GM12891 (cell line): ENCODE measurements at regions not wholly inside any gene's neighbourhood (a gene's known extent, or its start where the extent isn't known, plus 50 kb on each side); places are given as distances from the start of the nearest gene placed in this dataset.
"Not testable (repeated sequence)": the region's sequence is repeated elsewhere in the genome, so short reads cannot be mapped to it uniquely, and the experiment has no call there.

Source experiments
- PAX5 ChIP-seq: IDR thresholded peaks from 2 replicates; pipeline ENCODE4 v1.6.1; 2011; ENCODE audit warnings: low read length, moderate library complexity, mild to moderate bottlenecking; ENCODE audit not compliant: insufficient read depth, severe bottlenecking
- POLR2A ChIP-seq: IDR thresholded peaks from 2 replicates; pipeline ENCODE4 v1.6.1; 2011; ENCODE audit warnings: low read depth, low read length, control low read depth
- POLR2AphosphoS5 ChIP-seq: IDR thresholded peaks from 2 replicates; pipeline ENCODE4 v1.6.1; 2011; ENCODE audit warnings: low read depth, low read length, control low read depth
- POU2F2 ChIP-seq: IDR thresholded peaks from 2 replicates; pipeline ENCODE4 v1.6.1; 2011; ENCODE audit warnings: low read depth, mild to moderate bottlenecking, control low read depth, low read length, moderate library complexity
- SPI1 ChIP-seq: IDR thresholded peaks from 2 replicates; pipeline ENCODE4 v1.6.1; 2011; ENCODE audit warnings: low read depth, low read length, control low read depth
- TAF1 ChIP-seq: IDR thresholded peaks from 2 replicates; pipeline ENCODE4 v1.6.1; 2011; ENCODE audit warnings: low read depth, low read length, control low read depth

DNA sequence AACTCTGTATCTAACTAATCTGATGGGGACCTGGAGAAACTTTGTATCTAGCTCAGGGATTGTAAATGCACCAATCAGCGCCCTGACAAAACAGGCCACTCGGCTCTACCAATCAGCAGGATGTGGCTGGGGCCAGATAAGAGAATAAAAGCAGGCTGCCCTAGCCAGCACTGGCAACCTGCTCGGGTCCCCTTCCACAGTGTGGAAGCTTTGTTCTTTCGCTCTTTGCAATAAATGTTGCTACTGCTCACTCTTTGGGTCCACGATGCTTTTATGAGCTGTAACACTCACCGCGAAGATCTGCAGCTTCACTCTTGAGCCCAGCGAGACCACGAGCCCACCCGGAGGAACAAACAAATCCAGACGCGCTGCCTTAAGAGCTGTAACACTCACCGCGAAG lies 93.6 kb upstream of the METAP2 start:
- TF ChIP-seq POLR2A, POLR2AphosphoS5, SPI1, TAF1, POU2F2, PAX5: not testable (repeated sequence)
